ENCODE measurements at regions not wholly inside any gene's neighbourhood (a gene's known extent, or its start where the extent isn't known, plus 50 kb on each side); places are given as distances from the start of the nearest gene placed in this dataset.

- no peak for ATAC-seq
- TF ChIP-seq RARB (CRISPR knock-in tag; IDR thresholded peaks at IDR 0.05): no peak
- no peak for TF ChIP-seq OSR1 (CRISPR knock-in tag; IDR thresholded peaks at IDR 0.05)
- TF ChIP-seq ZC3H10 (CRISPR knock-in tag; IDR thresholded peaks at IDR 0.05): no peak
- no peak for TF ChIP-seq ZFP3 (CRISPR knock-in tag; IDR thresholded peaks at IDR 0.05)
- TF ChIP-seq CSDC2 (CRISPR knock-in tag; IDR thresholded peaks at IDR 0.05): no peak
- TF ChIP-seq, protein P1, sequence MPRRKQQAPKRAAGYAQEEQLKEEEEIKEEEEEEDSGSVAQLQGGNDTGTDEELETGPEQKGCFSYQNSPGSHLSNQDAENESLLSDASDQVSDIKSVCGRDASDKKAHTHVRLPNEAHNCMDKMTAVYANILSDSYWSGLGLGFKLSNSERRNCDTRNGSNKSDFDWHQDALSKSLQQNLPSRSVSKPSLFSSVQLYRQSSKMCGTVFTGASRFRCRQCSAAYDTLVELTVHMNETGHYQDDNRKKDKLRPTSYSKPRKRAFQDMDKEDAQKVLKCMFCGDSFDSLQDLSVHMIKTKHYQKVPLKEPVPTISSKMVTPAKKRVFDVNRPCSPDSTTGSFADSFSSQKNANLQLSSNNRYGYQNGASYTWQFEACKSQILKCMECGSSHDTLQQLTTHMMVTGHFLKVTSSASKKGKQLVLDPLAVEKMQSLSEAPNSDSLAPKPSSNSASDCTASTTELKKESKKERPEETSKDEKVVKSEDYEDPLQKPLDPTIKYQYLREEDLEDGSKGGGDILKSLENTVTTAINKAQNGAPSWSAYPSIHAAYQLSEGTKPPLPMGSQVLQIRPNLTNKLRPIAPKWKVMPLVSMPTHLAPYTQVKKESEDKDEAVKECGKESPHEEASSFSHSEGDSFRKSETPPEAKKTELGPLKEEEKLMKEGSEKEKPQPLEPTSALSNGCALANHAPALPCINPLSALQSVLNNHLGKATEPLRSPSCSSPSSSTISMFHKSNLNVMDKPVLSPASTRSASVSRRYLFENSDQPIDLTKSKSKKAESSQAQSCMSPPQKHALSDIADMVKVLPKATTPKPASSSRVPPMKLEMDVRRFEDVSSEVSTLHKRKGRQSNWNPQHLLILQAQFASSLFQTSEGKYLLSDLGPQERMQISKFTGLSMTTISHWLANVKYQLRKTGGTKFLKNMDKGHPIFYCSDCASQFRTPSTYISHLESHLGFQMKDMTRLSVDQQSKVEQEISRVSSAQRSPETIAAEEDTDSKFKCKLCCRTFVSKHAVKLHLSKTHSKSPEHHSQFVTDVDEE (CRISPR knock-in tag; IDR thresholded peaks at IDR 0.05): no peak
- no peak for TF ChIP-seq TCF4 (CRISPR knock-in tag; IDR thresholded peaks at IDR 0.05; ENCODE audit: borderline replicate concordance)
- no peak for TF ChIP-seq ZFP30 (CRISPR knock-in tag; IDR thresholded peaks at IDR 0.05)
- TF ChIP-seq ARNTL (CRISPR knock-in tag; IDR thresholded peaks at IDR 0.05; ENCODE audit: borderline replicate concordance, low read depth): no peak
Measured at GRCh38 chr4:124977045-124977444, 264.5 kb upstream of the ANKRD50 start.

DNA sequence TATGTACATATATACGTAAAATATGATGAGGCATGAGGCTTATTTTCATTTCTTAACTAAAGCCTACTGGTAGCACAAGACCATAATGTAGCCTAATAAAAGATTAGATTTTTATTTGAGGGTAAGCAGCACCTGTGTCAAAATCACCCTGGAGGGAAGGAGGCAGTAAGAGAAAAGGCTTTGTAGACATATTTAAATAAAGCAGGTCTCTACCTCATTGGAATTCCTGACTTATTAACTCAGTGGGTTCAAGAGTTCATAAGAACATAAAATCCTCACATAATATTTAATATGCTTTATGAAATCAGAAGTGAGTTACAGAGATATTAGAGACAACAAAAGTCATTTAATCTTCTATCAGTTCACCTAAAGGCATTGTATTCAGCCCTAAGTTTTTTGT is 261.6 kb upstream of the ANKRD50 start:
- ATAC-seq: peak; percentile 55
- TF ChIP-seq SNAI2 (CRISPR knock-in tag; IDR thresholded peaks at IDR 0.05): no peak
- peak; percentile 81 for TF ChIP-seq ISL1 (CRISPR knock-in tag; IDR thresholded peaks at IDR 0.05)
- no peak for TF ChIP-seq CSRNP3 (CRISPR knock-in tag; IDR thresholded peaks at IDR 0.05)
- TF ChIP-seq ZNF70 (CRISPR knock-in tag; IDR thresholded peaks at IDR 0.05): no peak
- no peak for TF ChIP-seq TCF4 (CRISPR knock-in tag; IDR thresholded peaks at IDR 0.05; ENCODE audit: borderline replicate concordance)
- TF ChIP-seq, protein P2, sequence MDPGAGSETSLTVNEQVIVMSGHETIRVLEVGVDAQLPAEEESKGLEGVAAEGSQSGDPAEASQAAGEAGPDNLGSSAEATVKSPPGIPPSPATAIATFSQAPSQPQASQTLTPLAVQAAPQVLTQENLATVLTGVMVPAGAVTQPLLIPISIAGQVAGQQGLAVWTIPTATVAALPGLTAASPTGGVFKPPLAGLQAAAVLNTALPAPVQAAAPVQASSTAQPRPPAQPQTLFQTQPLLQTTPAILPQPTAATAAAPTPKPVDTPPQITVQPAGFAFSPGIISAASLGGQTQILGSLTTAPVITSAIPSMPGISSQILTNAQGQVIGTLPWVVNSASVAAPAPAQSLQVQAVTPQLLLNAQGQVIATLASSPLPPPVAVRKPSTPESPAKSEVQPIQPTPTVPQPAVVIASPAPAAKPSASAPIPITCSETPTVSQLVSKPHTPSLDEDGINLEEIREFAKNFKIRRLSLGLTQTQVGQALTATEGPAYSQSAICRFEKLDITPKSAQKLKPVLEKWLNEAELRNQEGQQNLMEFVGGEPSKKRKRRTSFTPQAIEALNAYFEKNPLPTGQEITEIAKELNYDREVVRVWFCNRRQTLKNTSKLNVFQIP (CRISPR knock-in tag; IDR thresholded peaks at IDR 0.05; ENCODE audit: borderline replicate concordance, low read depth): no peak
- no peak for TF ChIP-seq CSDC2 (CRISPR knock-in tag; IDR thresholded peaks at IDR 0.05)
- TF ChIP-seq RARB (CRISPR knock-in tag; IDR thresholded peaks at IDR 0.05): no peak
- no peak for TF ChIP-seq ARNTL (CRISPR knock-in tag; IDR thresholded peaks at IDR 0.05; ENCODE audit: borderline replicate concordance, low read depth)

DNA sequence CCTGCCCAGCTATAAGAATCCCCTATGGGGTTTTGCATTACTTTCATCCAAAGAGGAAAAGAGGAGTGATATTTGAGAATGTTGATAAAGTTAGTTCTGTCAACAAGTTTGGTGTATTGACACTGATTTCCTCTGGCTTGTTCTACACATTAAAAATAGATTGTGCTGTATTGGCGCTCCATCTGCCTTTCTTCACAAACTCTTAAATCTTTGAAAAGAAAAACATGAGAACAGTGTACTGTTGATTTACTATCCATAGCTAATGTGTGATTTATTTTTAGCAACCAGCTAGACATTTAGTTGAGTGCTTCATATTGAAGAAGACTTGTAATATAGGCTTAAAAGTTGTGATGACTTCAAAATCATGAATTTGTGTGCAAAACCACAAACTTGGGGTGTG is 261.2 kb upstream of the ANKRD50 start:
- peak; percentile 49 for ATAC-seq
- peak; percentile 60; the same call in 1 of the 2 replicates for TF ChIP-seq TOX (CRISPR knock-in tag; IDR thresholded peaks at IDR 0.05; ENCODE audit: borderline replicate concordance)
- TF ChIP-seq GLIS3 (CRISPR knock-in tag; IDR thresholded peaks at IDR 0.05): no peak

GRCh38 chr4:124970011-124970410 is 257.5 kb upstream of the ANKRD50 start:
- TF ChIP-seq ZNF565 (CRISPR knock-in tag; conservative IDR thresholded peaks at IDR 0.05; ENCODE audit: low read depth) (no peak), ESRRG (CRISPR knock-in tag; IDR thresholded peaks at IDR 0.05) (no peak), CSDC2 (CRISPR knock-in tag; IDR thresholded peaks at IDR 0.05) (no peak), OSR1 (CRISPR knock-in tag; IDR thresholded peaks at IDR 0.05) (no peak), CSRNP3 (CRISPR knock-in tag; IDR thresholded peaks at IDR 0.05) (no peak), CREB5 (CRISPR knock-in tag; IDR thresholded peaks at IDR 0.05; ENCODE audit: low read depth) (no peak), TCF4 (CRISPR knock-in tag; IDR thresholded peaks at IDR 0.05; ENCODE audit: borderline replicate concordance) (no peak)
- ATAC-seq: peak; percentile 33
